CD4-positive, alpha-beta T cell (primary cell): ENCODE measurements at regions not wholly inside any gene's neighbourhood (a gene's known extent, or its start where the extent isn't known, plus 50 kb on each side); places are given as distances from the start of the nearest gene placed in this dataset.

Source experiments
- ATAC-seq: fragments of 200-7000 bp; cut with Tn5 transposase; one replicate; pipeline ENCODE4 v1.10.0; 2022; ENCODE audit warnings: mild to moderate bottlenecking; ENCODE audit not compliant: poor library complexity
- CTCF ChIA-PET: fragments of 350-600 bp; sonication (Branson Sonifier 250); formaldehyde crosslinking; loops from one replicate; lab custom pipeline; 2021; ENCODE audit warnings: antibody characterized with exemption, inconsistent platforms; lab: Charles Lee
- POLR2A ChIA-PET: fragments of 350-600 bp; sonication (Branson Sonifier 250); formaldehyde crosslinking; loops from one replicate; lab custom pipeline; 2021; ENCODE audit warnings: antibody characterized with exemption, inconsistent platforms; lab: Charles Lee
- DNase-seq, 14 experiments: peaks; one replicate each; pipeline ENCODE4 v3.0.0-alpha.2; 2013 to 2020; ENCODE audit warnings: mixed read lengths in 2 of 14
- H3K27ac ChIP-seq, 2 donors: one replicate each; pipeline versions ENCODE4 v1.5.1 to v1.7.0; 2013; ENCODE audit warnings: low read length in 2 of 2, low read depth in 1 of 2, mild to moderate bottlenecking in 1 of 2
- H3K27me3 ChIP-seq, 2 experiments: 1 replicate in 1 of 2; 2 replicates in 1 of 2; pipeline versions ENCODE4 v1.6.1 to v1.7.0; 2013; ENCODE audit warnings: low read length in 2 of 2, control low read depth in 1 of 2, mild to moderate bottlenecking in 1 of 2, moderate library complexity in 1 of 2; ENCODE audit not compliant: insufficient read depth in 2 of 2, control insufficient read depth in 1 of 2
- H3K36me3 ChIP-seq: one replicate; pipeline ENCODE4 v1.6.1; 2013; ENCODE audit warnings: low read length, control low read depth; ENCODE audit not compliant: insufficient read depth
- H3K4me1 ChIP-seq: one replicate; pipeline ENCODE4 v1.6.1; 2013; ENCODE audit warnings: low read length, control low read depth; ENCODE audit not compliant: insufficient read depth
- H3K4me3 ChIP-seq: one replicate; pipeline ENCODE4 v1.5.1; 2013; ENCODE audit warnings: mild to moderate bottlenecking, low read length, moderate library complexity
- H3K9me3 ChIP-seq, 2 experiments: 1 replicate in 1 of 2; 2 replicates in 1 of 2; pipeline versions ENCODE4 v1.6.1 to v1.7.0; 2013; ENCODE audit warnings: low read length in 2 of 2, mild to moderate bottlenecking in 2 of 2, control low read depth in 1 of 2, moderate library complexity in 1 of 2; ENCODE audit not compliant: control insufficient read depth in 1 of 2, insufficient read depth in 1 of 2
- H3K27ac Mint-ChIP-seq: one replicate; pipeline ENCODE4 v1.8.0; 2020; ENCODE audit warnings: mixed read lengths
- H3K27me3 Mint-ChIP-seq: one replicate; pipeline ENCODE4 v1.8.0; 2021; ENCODE audit warnings: mixed read lengths
- H3K36me3 Mint-ChIP-seq: one replicate; pipeline ENCODE4 v1.8.0; 2021; ENCODE audit warnings: low read depth, mixed read lengths
- H3K4me1 Mint-ChIP-seq: one replicate; pipeline ENCODE4 v1.8.0; 2021; ENCODE audit warnings: low read depth, mixed read lengths
- H3K4me3 Mint-ChIP-seq: one replicate; pipeline ENCODE4 v1.8.0; 2020; ENCODE audit warnings: mild to moderate bottlenecking, mixed read lengths
- H3K9me3 Mint-ChIP-seq: one replicate; pipeline ENCODE4 v1.8.0; 2020; ENCODE audit warnings: mixed read lengths
- intact Hi-C, 2 experiments: fragments of 100-400 bp; cut with DNase I in 1 of 2; cut with micrococcal nuclease in 1 of 2; formaldehyde crosslinking; loops; one replicate each; pipeline versions ENCODE4 v1.15.1 to v1.9.0; 2023 to 2025; cut with DNase I, micrococcal nuclease
- TF ChIP-seq, protein P1 (sequence below): fragments of 200-600 bp; IDR thresholded peaks from one replicate; pipeline ENCODE4 v1.8.0; 2022; ENCODE audit warnings: antibody characterized with exemption, mild to moderate bottlenecking

DNA sequence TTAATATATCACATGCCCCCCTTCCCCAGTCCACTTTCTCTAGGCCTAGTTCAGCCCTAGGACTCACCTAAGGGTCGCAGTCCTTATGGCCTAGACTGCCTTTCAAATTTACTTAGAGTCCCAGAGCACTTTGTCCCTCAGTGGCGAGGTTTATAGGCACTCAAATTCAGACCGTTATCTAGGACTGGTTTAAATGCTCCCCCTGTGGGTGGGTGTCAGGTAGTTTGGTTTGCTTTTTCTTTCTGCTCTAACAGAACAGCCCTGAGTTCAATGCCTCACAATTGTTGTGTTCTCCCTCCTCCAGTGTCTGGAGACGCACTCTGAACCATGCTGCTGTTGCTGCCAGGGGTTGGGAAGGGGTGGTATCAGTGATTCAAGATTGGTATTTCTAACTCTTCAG is 317.1 kb downstream of the MAT2B start:
- no peak overlapping the region for H3K4me3 Mint-ChIP-seq
- no peaks in the 10 kb centered on the region for H3K36me3 ChIP-seq
- DNase-seq (no peak), ATAC-seq (no peak)
- H3K27ac Mint-ChIP-seq, result no peak overlapping the region
- TF ChIP-seq, protein P1, sequence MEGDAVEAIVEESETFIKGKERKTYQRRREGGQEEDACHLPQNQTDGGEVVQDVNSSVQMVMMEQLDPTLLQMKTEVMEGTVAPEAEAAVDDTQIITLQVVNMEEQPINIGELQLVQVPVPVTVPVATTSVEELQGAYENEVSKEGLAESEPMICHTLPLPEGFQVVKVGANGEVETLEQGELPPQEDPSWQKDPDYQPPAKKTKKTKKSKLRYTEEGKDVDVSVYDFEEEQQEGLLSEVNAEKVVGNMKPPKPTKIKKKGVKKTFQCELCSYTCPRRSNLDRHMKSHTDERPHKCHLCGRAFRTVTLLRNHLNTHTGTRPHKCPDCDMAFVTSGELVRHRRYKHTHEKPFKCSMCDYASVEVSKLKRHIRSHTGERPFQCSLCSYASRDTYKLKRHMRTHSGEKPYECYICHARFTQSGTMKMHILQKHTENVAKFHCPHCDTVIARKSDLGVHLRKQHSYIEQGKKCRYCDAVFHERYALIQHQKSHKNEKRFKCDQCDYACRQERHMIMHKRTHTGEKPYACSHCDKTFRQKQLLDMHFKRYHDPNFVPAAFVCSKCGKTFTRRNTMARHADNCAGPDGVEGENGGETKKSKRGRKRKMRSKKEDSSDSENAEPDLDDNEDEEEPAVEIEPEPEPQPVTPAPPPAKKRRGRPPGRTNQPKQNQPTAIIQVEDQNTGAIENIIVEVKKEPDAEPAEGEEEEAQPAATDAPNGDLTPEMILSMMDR, result no peak
- H3K27me3 Mint-ChIP-seq, result no peaks in the 10 kb centered on the region
- peaks cover 10% of the 10 kb centered on the region for H3K9me3 Mint-ChIP-seq
- H3K4me1 Mint-ChIP-seq, result no peaks in the 10 kb centered on the region
- no peak overlapping the region for H3K27ac ChIP-seq
- H3K27me3 ChIP-seq, result no peaks in the 10 kb centered on the region
- H3K4me1 ChIP-seq, result no peaks in the 10 kb centered on the region
- no peaks in the 10 kb centered on the region for H3K36me3 Mint-ChIP-seq
- ChIA-PET POLR2A (no interaction called here), CTCF (interaction anchor here (1.0 kb wide), 1 partner anchor 9 kb away, joined by 3 read pairs; no protein-coding TSS in a partner anchor)
- no peak overlapping the region for H3K4me3 ChIP-seq
- intact Hi-C loops, result no loop called here
- peaks cover 4 to 7% of the 10 kb centered on the region in 2 experiments for H3K9me3 ChIP-seq

DNA sequence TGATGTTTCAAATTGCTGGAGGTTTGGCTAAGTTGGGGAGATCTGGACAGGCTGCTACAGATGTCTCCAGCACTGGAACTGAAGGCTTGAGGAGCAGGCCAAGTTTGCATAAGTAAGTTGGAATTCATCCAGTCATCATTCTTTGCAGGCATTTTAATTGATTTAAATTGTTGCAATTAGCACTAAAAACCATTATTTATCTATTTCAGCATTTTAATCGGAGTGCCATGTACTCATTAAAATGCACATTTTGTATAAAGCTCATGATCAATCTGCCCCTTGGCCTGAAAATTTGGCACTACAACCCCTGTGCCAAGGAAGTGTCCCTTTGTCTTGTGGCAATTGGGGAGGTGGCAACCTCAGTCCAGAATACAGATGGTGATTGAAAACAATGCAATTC is 320.2 kb downstream of the MAT2B start:
- DNase-seq (no peak), ATAC-seq (no peak)
- H3K4me3 Mint-ChIP-seq, result no peak overlapping the region
- ChIA-PET CTCF (no interaction called here), POLR2A (no interaction called here)
- H3K9me3 ChIP-seq, result peaks cover 4 to 7% of the 10 kb centered on the region in 2 experiments
- H3K36me3 ChIP-seq, result no peaks in the 10 kb centered on the region
- TF ChIP-seq, protein P1, result no peak
- no peaks in the 10 kb centered on the region for H3K27me3 Mint-ChIP-seq
- no peaks in the 10 kb centered on the region for H3K4me1 ChIP-seq
- intact Hi-C loops, result no loop called here
- H3K4me1 Mint-ChIP-seq, result no peaks in the 10 kb centered on the region
- no peak overlapping the region for H3K27ac ChIP-seq
- H3K9me3 Mint-ChIP-seq, result peaks cover 2% of the 10 kb centered on the region
- no peaks in the 10 kb centered on the region for H3K27me3 ChIP-seq
- no peaks in the 10 kb centered on the region for H3K36me3 Mint-ChIP-seq
- no peak overlapping the region for H3K27ac Mint-ChIP-seq
- no peak overlapping the region for H3K4me3 ChIP-seq

DNA sequence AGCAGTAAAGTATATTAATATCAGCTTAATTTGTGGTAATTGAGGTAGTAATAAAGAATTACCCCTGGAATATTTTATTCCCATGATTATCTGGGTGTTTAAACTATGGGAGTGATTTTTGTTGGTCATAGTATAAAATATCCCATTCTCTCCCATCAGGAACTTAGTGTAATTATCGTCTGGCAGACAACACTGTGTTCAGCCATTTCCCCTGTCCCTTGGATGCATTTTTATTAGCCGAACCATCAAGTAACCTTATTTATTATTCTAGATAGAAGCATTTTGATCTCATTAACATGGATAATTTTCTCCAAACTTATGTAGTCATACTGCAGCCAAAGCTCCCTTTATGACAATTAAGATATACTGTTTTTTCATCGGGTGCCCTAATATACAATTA is 320.8 kb downstream of the MAT2B start:
- no peak overlapping the region for H3K27ac Mint-ChIP-seq
- intact Hi-C loops, result no loop called here
- H3K4me3 Mint-ChIP-seq, result no peak overlapping the region
- ChIA-PET CTCF (no interaction called here), POLR2A (no interaction called here)
- H3K36me3 Mint-ChIP-seq, result no peaks in the 10 kb centered on the region
- H3K9me3 ChIP-seq, result peaks cover 4 to 6% of the 10 kb centered on the region in 2 experiments
- H3K4me1 Mint-ChIP-seq, result no peaks in the 10 kb centered on the region
- no peaks in the 10 kb centered on the region for H3K4me1 ChIP-seq
- no peaks in the 10 kb centered on the region for H3K36me3 ChIP-seq
- no peaks in the 10 kb centered on the region for H3K9me3 Mint-ChIP-seq
- H3K27me3 ChIP-seq, result no peaks in the 10 kb centered on the region
- TF ChIP-seq, protein P1, result no peak
- H3K27me3 Mint-ChIP-seq, result no peaks in the 10 kb centered on the region
- no peak for DNase-seq
- no peak for ATAC-seq
- no peak overlapping the region for H3K27ac ChIP-seq
- H3K4me3 ChIP-seq, result no peak overlapping the region
